Activated CD4-positive, alpha-beta T cell treated with anti-CD3 and anti-CD28 coated beads for 36 hours (primary cell): ENCODE measurements at regions not wholly inside any gene's neighbourhood (a gene's known extent, or its start where the extent isn't known, plus 50 kb on each side); places are given as distances from the start of the nearest gene placed in this dataset.

Source experiments
- ATAC-seq: fragments of 200-7000 bp; cut with Tn5 transposase; one replicate; pipeline ENCODE4 v1.10.0; 2021; ENCODE audit warnings: mild to moderate bottlenecking, moderate library complexity
- CTCF ChIA-PET: fragments of 350-600 bp; sonication (Branson Sonifier 250); formaldehyde crosslinking; loops from one replicate; lab custom pipeline; 2021; ENCODE audit warnings: antibody characterized with exemption; lab: Charles Lee
- POLR2A ChIA-PET: fragments of 350-600 bp; sonication (Branson Sonifier 250); formaldehyde crosslinking; loops from one replicate; lab custom pipeline; 2021; ENCODE audit warnings: antibody characterized with exemption, inconsistent platforms; lab: Charles Lee
- DNase-seq: peaks from one replicate; pipeline ENCODE4 v3.0.0-alpha.2; 2020
- H3K27ac Mint-ChIP-seq: one replicate; pipeline ENCODE4 v1.8.0; 2021; ENCODE audit warnings: mixed read lengths
- H3K27me3 Mint-ChIP-seq: one replicate; pipeline ENCODE4 v1.8.0; 2021; ENCODE audit warnings: mixed read lengths
- H3K36me3 Mint-ChIP-seq: one replicate; pipeline ENCODE4 v1.8.0; 2021; ENCODE audit warnings: low read depth, mixed read lengths
- H3K4me1 Mint-ChIP-seq: one replicate; pipeline ENCODE4 v1.8.0; 2021; ENCODE audit warnings: mixed read lengths
- H3K4me3 Mint-ChIP-seq: one replicate; pipeline ENCODE4 v1.8.0; 2021; ENCODE audit warnings: mild to moderate bottlenecking, moderate library complexity, mixed read lengths
- H3K9me3 Mint-ChIP-seq: one replicate; pipeline ENCODE4 v1.8.0; 2021; ENCODE audit warnings: low read depth, mixed read lengths
- intact Hi-C, 2 experiments: fragments of 100-400 bp; cut with DNase I in 1 of 2; cut with micrococcal nuclease in 1 of 2; formaldehyde crosslinking; loops; one replicate each; pipeline versions ENCODE4 v1.14.2 to v1.15.1; 2022 to 2024; cut with DNase I, micrococcal nuclease

DNA sequence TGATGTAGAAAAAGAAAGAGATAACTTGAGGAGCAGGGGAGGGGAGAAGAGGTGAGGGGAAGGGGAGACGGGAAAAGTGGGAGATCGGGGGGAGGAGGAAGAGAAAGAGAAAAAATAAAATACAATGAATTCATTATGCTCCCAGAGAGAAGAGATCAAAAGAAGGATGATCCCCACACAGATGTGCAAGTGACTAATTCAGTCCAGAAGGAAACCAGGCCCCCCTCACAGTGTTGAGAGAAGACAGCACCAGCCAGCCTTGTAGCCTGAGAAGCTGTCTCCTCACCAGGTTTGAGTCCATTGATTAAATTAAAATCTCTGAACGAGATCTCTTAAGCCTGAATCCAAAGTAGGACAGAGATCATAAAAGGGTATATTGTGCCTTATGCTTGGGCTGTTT, 333.7 kb upstream of the NBEA start:
- Mint-ChIP-seq H3K36me3 (no peaks in the 10 kb centered on the region), H3K4me3 (no peak overlapping the region), H3K4me1 (no peaks in the 10 kb centered on the region), H3K27ac (no peak overlapping the region), H3K9me3 (no peaks in the 10 kb centered on the region), H3K27me3 (no peaks in the 10 kb centered on the region)
- CTCF ChIA-PET, result no interaction called here
- DNase-seq, result no peak
- POLR2A ChIA-PET, result no interaction called here
- no peak for ATAC-seq
- intact Hi-C loops, result no loop called here

DNA sequence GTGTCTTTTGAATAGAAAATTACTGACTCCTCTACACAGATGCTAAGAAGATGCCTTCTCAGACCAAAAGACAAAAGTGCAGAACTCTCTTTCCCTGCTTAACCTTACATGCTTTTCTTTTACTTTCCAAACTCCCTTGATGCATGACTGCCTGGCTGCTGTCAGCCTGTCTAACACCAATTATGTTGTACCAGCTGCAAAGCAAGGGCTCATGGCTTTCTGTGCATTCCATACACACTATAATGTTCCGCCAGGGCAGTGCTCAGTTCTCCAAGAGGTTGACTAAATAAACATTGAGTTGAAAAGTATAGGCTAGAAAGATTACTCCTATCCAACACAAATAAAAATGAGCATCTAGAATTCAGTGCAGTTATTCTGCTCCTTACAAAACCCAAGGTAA, 330.4 kb upstream of the NBEA start:
- ChIA-PET POLR2A (no interaction called here), CTCF (no interaction called here)
- ATAC-seq (no peak), DNase-seq (no peak)
- Mint-ChIP-seq H3K4me3 (no peak overlapping the region), H3K4me1 (no peaks in the 10 kb centered on the region), H3K9me3 (no peaks in the 10 kb centered on the region), H3K27me3 (no peaks in the 10 kb centered on the region), H3K36me3 (no peaks in the 10 kb centered on the region), H3K27ac (no peak overlapping the region)
- intact Hi-C loops, result no loop called here

GRCh38 chr13:34617473-34618083, 324.5 kb upstream of the NBEA start:
- no peaks in the 10 kb centered on the region for H3K4me1 Mint-ChIP-seq
- no peak for DNase-seq
- intact Hi-C loops, result no loop called here
- POLR2A ChIA-PET, result no interaction called here
- no peak overlapping the region for H3K4me3 Mint-ChIP-seq
- CTCF ChIA-PET, result no interaction called here
- no peak for ATAC-seq
- peaks cover 2% of the 10 kb centered on the region for H3K9me3 Mint-ChIP-seq
- no peaks in the 10 kb centered on the region for H3K27me3 Mint-ChIP-seq
- no peak overlapping the region for H3K27ac Mint-ChIP-seq
- no peaks in the 10 kb centered on the region for H3K36me3 Mint-ChIP-seq

- no peak for ATAC-seq
- ChIA-PET CTCF (no interaction called here), POLR2A (no interaction called here)
- Mint-ChIP-seq H3K36me3 (no peaks in the 10 kb centered on the region), H3K9me3 (peaks cover 2% of the 10 kb centered on the region), H3K4me3 (no peak overlapping the region), H3K27ac (no peak overlapping the region), H3K4me1 (no peaks in the 10 kb centered on the region), H3K27me3 (no peaks in the 10 kb centered on the region)
- DNase-seq, result no peak
- intact Hi-C loops, result no loop called here
Observed at GRCh38 chr13:34618654-34619053, 323.4 kb upstream of the NBEA start.

DNA sequence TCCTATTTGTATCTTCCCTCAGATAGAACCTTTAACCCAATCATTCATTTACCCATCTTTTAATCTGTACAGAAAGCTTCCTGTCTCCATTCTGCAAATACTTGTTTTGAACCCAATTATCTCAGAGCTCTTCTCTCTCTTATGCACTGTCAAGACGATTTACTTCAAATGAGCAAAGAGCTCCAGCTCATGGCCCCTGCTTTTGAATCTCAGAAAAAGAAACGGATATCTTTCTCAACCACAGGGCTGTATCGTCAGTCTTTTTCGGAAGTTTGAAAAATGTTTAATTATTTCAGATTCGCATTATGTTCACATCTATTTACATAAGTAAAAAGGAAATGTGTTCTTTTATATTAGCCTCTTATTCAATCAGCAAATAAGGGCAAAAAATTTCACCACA, 322.7 kb upstream of the NBEA start:
- no peaks in the 10 kb centered on the region for H3K36me3 Mint-ChIP-seq
- CTCF ChIA-PET, result interaction anchor here (0.6 kb wide), 1 partner anchor 15 kb away, joined by 3 read pairs; no protein-coding TSS in a partner anchor

DNA sequence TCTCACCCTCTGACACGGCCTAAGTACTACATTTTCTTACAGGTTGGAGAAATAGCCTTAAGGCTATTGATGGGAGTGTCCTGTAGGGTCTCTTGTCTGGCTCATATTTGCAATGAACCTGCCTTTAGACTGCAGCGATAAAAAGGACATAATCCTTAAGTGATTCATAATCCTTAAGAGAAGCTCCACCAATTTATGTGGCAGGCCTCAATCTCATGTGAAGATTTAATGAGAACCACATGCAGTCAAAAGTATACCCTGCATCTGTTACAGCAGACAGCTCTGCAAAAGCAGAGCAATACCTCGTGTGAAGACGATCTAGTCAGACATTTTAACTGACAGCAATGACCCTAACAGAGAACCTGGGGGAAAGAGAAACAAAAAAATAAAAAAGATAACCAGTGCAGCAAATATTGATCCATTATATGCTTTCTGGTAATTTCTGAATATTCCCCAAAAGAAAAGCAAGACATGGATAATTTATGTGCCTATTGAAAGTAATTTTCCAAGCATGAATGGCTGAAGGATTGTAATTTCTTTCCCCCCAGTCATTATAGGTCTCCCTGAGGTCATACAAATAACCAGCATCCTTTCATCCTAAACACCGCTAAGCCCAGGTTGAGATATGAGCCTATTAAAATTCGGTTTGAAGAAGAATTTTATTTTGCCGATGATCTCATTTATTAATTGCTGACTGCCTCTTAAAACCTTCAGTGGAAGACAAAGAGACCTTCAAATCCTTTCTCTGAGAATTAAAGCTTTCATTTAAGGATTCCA, 321.8 kb upstream of the NBEA start:
- Mint-ChIP-seq H3K36me3 (no peaks in the 10 kb centered on the region), H3K27ac (no peak overlapping the region), H3K4me1 (no peaks in the 10 kb centered on the region), H3K27me3 (peaks cover 2% of the 10 kb centered on the region), H3K9me3 (peaks cover 2% of the 10 kb centered on the region), H3K4me3 (no peak overlapping the region)
- no peak for DNase-seq
- CTCF ChIA-PET, result no interaction called here
- ATAC-seq, result no peak
- POLR2A ChIA-PET, result no interaction called here
- intact Hi-C loops, result no loop called here

More for the DNA sequence above, 322.7 kb upstream of the NBEA start:
- H3K4me3 Mint-ChIP-seq, result no peak overlapping the region
- no peak for ATAC-seq
- intact Hi-C loops, result no loop called here
- no peak for DNase-seq
- H3K27me3 Mint-ChIP-seq, result no peaks in the 10 kb centered on the region
- POLR2A ChIA-PET, result no interaction called here
- peaks cover 2% of the 10 kb centered on the region for H3K9me3 Mint-ChIP-seq
- H3K4me1 Mint-ChIP-seq, result no peaks in the 10 kb centered on the region
- no peak overlapping the region for H3K27ac Mint-ChIP-seq

GRCh38 chr13:34620862-34621261, 321.2 kb upstream of the NBEA start:
- ChIA-PET POLR2A (no interaction called here), CTCF (no interaction called here)
- H3K4me1 Mint-ChIP-seq, result no peaks in the 10 kb centered on the region
- peaks cover 2% of the 10 kb centered on the region for H3K9me3 Mint-ChIP-seq
- ATAC-seq (no peak), DNase-seq (no peak)
- peaks cover 2% of the 10 kb centered on the region for H3K27me3 Mint-ChIP-seq
- intact Hi-C loops, result no loop called here
- H3K36me3 Mint-ChIP-seq, result no peaks in the 10 kb centered on the region
- H3K4me3 Mint-ChIP-seq, result no peak overlapping the region
- H3K27ac Mint-ChIP-seq, result no peak overlapping the region

GRCh38 chr13:34623331-34623730, 318.7 kb upstream of the NBEA start:
- CTCF ChIA-PET, result no interaction called here
- intact Hi-C loops, result no loop called here
- Mint-ChIP-seq H3K36me3 (no peaks in the 10 kb centered on the region), H3K4me1 (no peaks in the 10 kb centered on the region), H3K27me3 (peaks cover 4% of the 10 kb centered on the region), H3K9me3 (peaks cover 2% of the 10 kb centered on the region), H3K4me3 (no peak overlapping the region), H3K27ac (no peak overlapping the region)
- POLR2A ChIA-PET, result no interaction called here
- ATAC-seq (no peak), DNase-seq (no peak)

- no peak overlapping the region for H3K4me3 Mint-ChIP-seq
- ATAC-seq (no peak), DNase-seq (no peak)
- H3K9me3 Mint-ChIP-seq, result no peaks in the 10 kb centered on the region
- no peaks in the 10 kb centered on the region for H3K36me3 Mint-ChIP-seq
- POLR2A ChIA-PET, result no interaction called here
- no peaks in the 10 kb centered on the region for H3K4me1 Mint-ChIP-seq
- CTCF ChIA-PET, result no interaction called here
- peaks cover 6% of the 10 kb centered on the region for H3K27me3 Mint-ChIP-seq
- intact Hi-C loops, result no loop called here
- no peak overlapping the region for H3K27ac Mint-ChIP-seq
Observed at GRCh38 chr13:34627509-34628208, 314.4 kb upstream of the NBEA start.

- peaks cover 6% of the 10 kb centered on the region for H3K27me3 Mint-ChIP-seq
- ATAC-seq (no peak), DNase-seq (no peak)
- no peaks in the 10 kb centered on the region for H3K9me3 Mint-ChIP-seq
- no peak overlapping the region for H3K27ac Mint-ChIP-seq
- ChIA-PET POLR2A (no interaction called here), CTCF (no interaction called here)
- no peaks in the 10 kb centered on the region for H3K36me3 Mint-ChIP-seq
- intact Hi-C loops, result no loop called here
- no peaks in the 10 kb centered on the region for H3K4me1 Mint-ChIP-seq
- H3K4me3 Mint-ChIP-seq, result no peak overlapping the region
Observed at GRCh38 chr13:34628209-34628682, 313.8 kb upstream of the NBEA start.

GRCh38 chr13:34634448-34634847, 307.6 kb upstream of the NBEA start:
- intact Hi-C loops, result no loop called here
- ChIA-PET POLR2A (no interaction called here), CTCF (interaction anchor here (0.6 kb wide), 1 partner anchor 15 kb away, joined by 3 read pairs; no protein-coding TSS in a partner anchor)
- no peak for DNase-seq
- peaks cover 2% of the 10 kb centered on the region for H3K27me3 Mint-ChIP-seq
- ATAC-seq, result no peak
- H3K36me3 Mint-ChIP-seq, result no peaks in the 10 kb centered on the region
- no peaks in the 10 kb centered on the region for H3K4me1 Mint-ChIP-seq
- no peaks in the 10 kb centered on the region for H3K9me3 Mint-ChIP-seq
- no peak overlapping the region for H3K4me3 Mint-ChIP-seq
- no peak overlapping the region for H3K27ac Mint-ChIP-seq
